K562 (cell line): ENCODE measurements at regions not wholly inside any gene's neighbourhood (a gene's known extent, or its start where the extent isn't known, plus 50 kb on each side); places are given as distances from the start of the nearest gene placed in this dataset.

Experiments used
- ATAC-seq: fragments of 200-7000 bp; cut with Tn5 transposase; 3 replicates; pipeline ENCODE4 v1.9.1; 2020; ENCODE audit warnings: moderate library complexity
- BruUV-seq: library from RNA; stranded (reverse); fragments of 400-500 nt; replicated peaks from 2 replicates; lab custom pipeline; 2021; lab: Mats Ljungman, UMichigan
- CTCF ChIA-PET: fragments of 300-600 bp; formaldehyde crosslinking; extraction: SDS; loops from one replicate; lab custom pipeline; 2021; ENCODE audit warnings: low intra/inter-chr PET ratio; lab: Yijun Ruan, JAX
- POLR2A ChIA-PET: fragments of 300-600, 350-650 bp; sonication (Branson Sonifier 250); formaldehyde crosslinking; extraction: SDS; loops from one replicate; lab custom pipeline; 2021; ENCODE audit warnings: antibody characterized with exemption, inconsistent platforms; lab: Yijun Ruan, JAX
- DNase-seq, 4 experiments: peaks; one replicate each; pipeline versions ENCODE4 v3.0.0 to v3.0.0-alpha.2; 2011 to 2018; ENCODE audit warnings: low spot score in 3 of 4, mixed read lengths in 3 of 4; ENCODE audit errors: extremely low read depth in 1 of 4
- FAIRE-seq: peaks from 2 replicates; lab custom pipeline; 2011; peaks lifted over from hg19 to GRCh38; lab: Jason Lieb, UNC
- H2AFZ ChIP-seq: 2 replicates; pipeline ENCODE4 v1.6.0; 2011; ENCODE audit warnings: low read depth, low read length, control low read depth, inconsistent platforms
- H3K27ac ChIP-seq: fragments of 200-600 bp; 3 replicates; pipeline ENCODE4 v1.8.0; 2011; ENCODE audit warnings: low read depth, mild to moderate bottlenecking, control low read depth, inconsistent platforms, low read length, moderate library complexity, mixed read lengths; ENCODE audit errors: extremely low read depth
- H3K27me3 ChIP-seq, 2 experiments: fragments of 300-600 bp in 1 of 2; 2 replicates in 1 of 2; 3 replicates in 1 of 2; pipeline versions ENCODE4 v1.6.0 to v1.8.0; 2011; ENCODE audit warnings: inconsistent platforms in 2 of 2, low read length in 2 of 2, mild to moderate bottlenecking in 1 of 2, mixed read lengths in 1 of 2, moderate library complexity in 1 of 2; ENCODE audit not compliant: control insufficient read depth in 2 of 2, insufficient read depth in 2 of 2
- H3K36me3 ChIP-seq: fragments of 300-600 bp; 3 replicates; pipeline ENCODE4 v1.8.0; 2011; ENCODE audit warnings: mild to moderate bottlenecking, low read length, inconsistent platforms; ENCODE audit not compliant: control insufficient read depth, insufficient read depth
- H3K4me1 ChIP-seq, 2 experiments: fragments of 200-600 bp in 1 of 2; replicated peaks in 1 of 2; 2 replicates in 1 of 2; 3 replicates in 1 of 2; pipeline versions ENCODE4 v1.5.1 to v1.8.0; 2011; ENCODE audit warnings: inconsistent platforms in 2 of 2, low read length in 2 of 2, mild to moderate bottlenecking in 1 of 2, mixed read lengths in 1 of 2, moderate library complexity in 1 of 2; ENCODE audit not compliant: control insufficient read depth in 2 of 2, insufficient read depth in 2 of 2
- H3K4me2 ChIP-seq: 2 replicates; pipeline ENCODE4 v1.6.1; 2011; ENCODE audit warnings: low read length, control low read depth, inconsistent platforms, mixed read lengths; ENCODE audit not compliant: insufficient read depth
- H3K4me3 ChIP-seq: fragments of 200-600 bp; sonication (generic), shearing (Covaris generic); 2 replicates; pipeline ENCODE4 v1.5.1; 2016; ENCODE audit warnings: control low read depth, inconsistent platforms
- H3K79me2 ChIP-seq: fragments of 200-600 bp; 3 replicates; pipeline ENCODE4 v1.8.0; 2011; ENCODE audit warnings: low read length, inconsistent platforms; ENCODE audit not compliant: control insufficient read depth, insufficient read depth
- H3K9ac ChIP-seq, 2 experiments: 2 replicates each; pipeline versions ENCODE4 v1.6.0 to v1.6.1; 2011; ENCODE audit warnings: low read depth in 2 of 2, low read length in 2 of 2, control low read depth in 1 of 2, inconsistent platforms in 1 of 2, mild to moderate bottlenecking in 1 of 2, mixed read lengths in 1 of 2; ENCODE audit not compliant: insufficient read depth in 1 of 2
- H3K9me1 ChIP-seq: one replicate; pipeline ENCODE4 v1.6.0; 2011; ENCODE audit warnings: inconsistent platforms, mild to moderate bottlenecking, low read length, moderate library complexity; ENCODE audit not compliant: control insufficient read depth, insufficient read depth
- H3K9me3 ChIP-seq: replicated peaks from 2 replicates; pipeline ENCODE4 v1.5.1; 2011; ENCODE audit warnings: low read depth, low read length, inconsistent platforms; ENCODE audit not compliant: control insufficient read depth, insufficient read depth
- H4K20me1 ChIP-seq: replicated peaks from 2 replicates; pipeline ENCODE4 v1.6.1; 2011; ENCODE audit warnings: low read length, inconsistent platforms, mixed read lengths; ENCODE audit not compliant: control insufficient read depth, insufficient read depth
- RBM39 ChIP-seq: fragments of 200-400 bp; formaldehyde crosslinking; optimal IDR thresholded peaks from 2 replicates; pipeline ENCODE3; 2018; ENCODE audit warnings: low read depth, low read length
- ZNF717 ChIP-seq: fragments of 250-450 bp; sonication (Bioruptor Pico); IDR thresholded peaks from 2 replicates; pipeline ENCODE4 v1.5.0; 2021
- WGBS: fragments of 100-300 bp; shearing (Covaris generic); methylation state at CpG from one replicate; pipeline ENCODE4 v1.1.6; 2016; ENCODE audit warnings: low coverage, mixed read lengths; ENCODE audit not compliant: insufficient coverage; ENCODE audit errors: missing lambda C conversion rate; 5-methylcytosine and 5-hydroxymethylcytosine counted together
- in situ Hi-C: fragments of 300-500 bp; cut with MboI; formaldehyde crosslinking; loops from 4 replicates; pipeline ENCODE4 v1.15.0; 2018; ENCODE audit warnings: inconsistent platforms, mixed read lengths
- intact Hi-C: fragments of 100-400 bp; cut with micrococcal nuclease; formaldehyde crosslinking; loops from 2 replicates; pipeline ENCODE4 v1.14.2; 2022
- TF ChIP-seq, protein P1 (sequence below): fragments of 450-650 bp; IDR thresholded peaks from 2 replicates; pipeline ENCODE4 v1.6.1; 2016; ENCODE audit warnings: mild to moderate bottlenecking, moderate library complexity

DNA sequence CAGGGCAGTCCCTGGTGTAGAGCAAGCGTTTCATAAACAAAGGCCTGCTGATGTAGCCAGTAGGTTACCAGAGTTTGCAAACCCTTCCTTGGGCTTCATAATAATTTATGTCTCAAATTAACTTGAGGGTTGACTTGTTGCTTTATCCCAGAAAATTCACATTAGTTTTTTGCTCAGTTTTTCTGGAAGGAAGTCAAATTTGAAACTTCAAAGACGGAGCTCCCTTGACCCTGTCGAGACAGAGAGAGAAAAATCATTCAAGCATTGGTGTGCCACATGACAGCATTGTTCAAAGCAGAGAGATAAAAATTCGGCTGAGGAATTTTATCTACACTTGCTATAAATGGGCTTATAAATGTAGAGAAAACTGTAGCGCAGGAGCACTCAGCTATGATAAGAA is 627.7 kb downstream of the TNS3 start:
- 3% methylated on average over 5 of the region's 5 CpGs for WGBS
- intact Hi-C loops = no loop called here
- no peaks in the 10 kb centered on the region for H3K79me2 ChIP-seq
- ATAC-seq = no peak
- ChIA-PET POLR2A (no interaction called here), CTCF (no interaction called here)
- in situ Hi-C loops = no loop called here
- H3K4me2 ChIP-seq = no peak overlapping the region
- H4K20me1 ChIP-seq = no peaks in the 10 kb centered on the region
- H3K36me3 ChIP-seq = no peaks in the 10 kb centered on the region
- H3K4me3 ChIP-seq = no peak overlapping the region
- no peak overlapping the region for H3K27ac ChIP-seq
- no peaks in the 10 kb centered on the region for H3K9me1 ChIP-seq
- H2AFZ ChIP-seq = no peak overlapping the region
- no peak for DNase-seq
- no peaks in the 10 kb centered on the region for H3K9me3 ChIP-seq
- no peak for TF ChIP-seq RBM39
- TF ChIP-seq, protein P1, sequence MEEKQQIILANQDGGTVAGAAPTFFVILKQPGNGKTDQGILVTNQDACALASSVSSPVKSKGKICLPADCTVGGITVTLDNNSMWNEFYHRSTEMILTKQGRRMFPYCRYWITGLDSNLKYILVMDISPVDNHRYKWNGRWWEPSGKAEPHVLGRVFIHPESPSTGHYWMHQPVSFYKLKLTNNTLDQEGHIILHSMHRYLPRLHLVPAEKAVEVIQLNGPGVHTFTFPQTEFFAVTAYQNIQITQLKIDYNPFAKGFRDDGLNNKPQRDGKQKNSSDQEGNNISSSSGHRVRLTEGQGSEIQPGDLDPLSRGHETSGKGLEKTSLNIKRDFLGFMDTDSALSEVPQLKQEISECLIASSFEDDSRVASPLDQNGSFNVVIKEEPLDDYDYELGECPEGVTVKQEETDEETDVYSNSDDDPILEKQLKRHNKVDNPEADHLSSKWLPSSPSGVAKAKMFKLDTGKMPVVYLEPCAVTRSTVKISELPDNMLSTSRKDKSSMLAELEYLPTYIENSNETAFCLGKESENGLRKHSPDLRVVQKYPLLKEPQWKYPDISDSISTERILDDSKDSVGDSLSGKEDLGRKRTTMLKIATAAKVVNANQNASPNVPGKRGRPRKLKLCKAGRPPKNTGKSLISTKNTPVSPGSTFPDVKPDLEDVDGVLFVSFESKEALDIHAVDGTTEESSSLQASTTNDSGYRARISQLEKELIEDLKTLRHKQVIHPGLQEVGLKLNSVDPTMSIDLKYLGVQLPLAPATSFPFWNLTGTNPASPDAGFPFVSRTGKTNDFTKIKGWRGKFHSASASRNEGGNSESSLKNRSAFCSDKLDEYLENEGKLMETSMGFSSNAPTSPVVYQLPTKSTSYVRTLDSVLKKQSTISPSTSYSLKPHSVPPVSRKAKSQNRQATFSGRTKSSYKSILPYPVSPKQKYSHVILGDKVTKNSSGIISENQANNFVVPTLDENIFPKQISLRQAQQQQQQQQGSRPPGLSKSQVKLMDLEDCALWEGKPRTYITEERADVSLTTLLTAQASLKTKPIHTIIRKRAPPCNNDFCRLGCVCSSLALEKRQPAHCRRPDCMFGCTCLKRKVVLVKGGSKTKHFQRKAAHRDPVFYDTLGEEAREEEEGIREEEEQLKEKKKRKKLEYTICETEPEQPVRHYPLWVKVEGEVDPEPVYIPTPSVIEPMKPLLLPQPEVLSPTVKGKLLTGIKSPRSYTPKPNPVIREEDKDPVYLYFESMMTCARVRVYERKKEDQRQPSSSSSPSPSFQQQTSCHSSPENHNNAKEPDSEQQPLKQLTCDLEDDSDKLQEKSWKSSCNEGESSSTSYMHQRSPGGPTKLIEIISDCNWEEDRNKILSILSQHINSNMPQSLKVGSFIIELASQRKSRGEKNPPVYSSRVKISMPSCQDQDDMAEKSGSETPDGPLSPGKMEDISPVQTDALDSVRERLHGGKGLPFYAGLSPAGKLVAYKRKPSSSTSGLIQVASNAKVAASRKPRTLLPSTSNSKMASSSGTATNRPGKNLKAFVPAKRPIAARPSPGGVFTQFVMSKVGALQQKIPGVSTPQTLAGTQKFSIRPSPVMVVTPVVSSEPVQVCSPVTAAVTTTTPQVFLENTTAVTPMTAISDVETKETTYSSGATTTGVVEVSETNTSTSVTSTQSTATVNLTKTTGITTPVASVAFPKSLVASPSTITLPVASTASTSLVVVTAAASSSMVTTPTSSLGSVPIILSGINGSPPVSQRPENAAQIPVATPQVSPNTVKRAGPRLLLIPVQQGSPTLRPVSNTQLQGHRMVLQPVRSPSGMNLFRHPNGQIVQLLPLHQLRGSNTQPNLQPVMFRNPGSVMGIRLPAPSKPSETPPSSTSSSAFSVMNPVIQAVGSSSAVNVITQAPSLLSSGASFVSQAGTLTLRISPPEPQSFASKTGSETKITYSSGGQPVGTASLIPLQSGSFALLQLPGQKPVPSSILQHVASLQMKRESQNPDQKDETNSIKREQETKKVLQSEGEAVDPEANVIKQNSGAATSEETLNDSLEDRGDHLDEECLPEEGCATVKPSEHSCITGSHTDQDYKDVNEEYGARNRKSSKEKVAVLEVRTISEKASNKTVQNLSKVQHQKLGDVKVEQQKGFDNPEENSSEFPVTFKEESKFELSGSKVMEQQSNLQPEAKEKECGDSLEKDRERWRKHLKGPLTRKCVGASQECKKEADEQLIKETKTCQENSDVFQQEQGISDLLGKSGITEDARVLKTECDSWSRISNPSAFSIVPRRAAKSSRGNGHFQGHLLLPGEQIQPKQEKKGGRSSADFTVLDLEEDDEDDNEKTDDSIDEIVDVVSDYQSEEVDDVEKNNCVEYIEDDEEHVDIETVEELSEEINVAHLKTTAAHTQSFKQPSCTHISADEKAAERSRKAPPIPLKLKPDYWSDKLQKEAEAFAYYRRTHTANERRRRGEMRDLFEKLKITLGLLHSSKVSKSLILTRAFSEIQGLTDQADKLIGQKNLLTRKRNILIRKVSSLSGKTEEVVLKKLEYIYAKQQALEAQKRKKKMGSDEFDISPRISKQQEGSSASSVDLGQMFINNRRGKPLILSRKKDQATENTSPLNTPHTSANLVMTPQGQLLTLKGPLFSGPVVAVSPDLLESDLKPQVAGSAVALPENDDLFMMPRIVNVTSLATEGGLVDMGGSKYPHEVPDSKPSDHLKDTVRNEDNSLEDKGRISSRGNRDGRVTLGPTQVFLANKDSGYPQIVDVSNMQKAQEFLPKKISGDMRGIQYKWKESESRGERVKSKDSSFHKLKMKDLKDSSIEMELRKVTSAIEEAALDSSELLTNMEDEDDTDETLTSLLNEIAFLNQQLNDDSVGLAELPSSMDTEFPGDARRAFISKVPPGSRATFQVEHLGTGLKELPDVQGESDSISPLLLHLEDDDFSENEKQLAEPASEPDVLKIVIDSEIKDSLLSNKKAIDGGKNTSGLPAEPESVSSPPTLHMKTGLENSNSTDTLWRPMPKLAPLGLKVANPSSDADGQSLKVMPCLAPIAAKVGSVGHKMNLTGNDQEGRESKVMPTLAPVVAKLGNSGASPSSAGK = no peak
- no peak for TF ChIP-seq ZNF717 (CRISPR knock-in tag)
- no peak for FAIRE-seq
- H3K27me3 ChIP-seq = no peaks in the 10 kb centered on the region
- no TSS peak for BruUV-seq
- no peak overlapping the region for H3K9ac ChIP-seq
- no peaks in the 10 kb centered on the region for H3K4me1 ChIP-seq
